Thoracic aorta (tissue), 2 donors: ENCODE measurements at regions not wholly inside any gene's neighbourhood (a gene's known extent, or its start where the extent isn't known, plus 50 kb on each side); places are given as distances from the start of the nearest gene placed in this dataset.

Experiments
- ATAC-seq: fragments of 150-250 bp; one replicate; pipeline ENCODE4 v1.8.0; 2017; ENCODE audit warnings: low read depth; ENCODE audit not compliant: insufficient number of reproducible peaks, low FRiP score
- DNase-seq: peaks from one replicate; pipeline ENCODE4 v3.0.0-alpha.2; 2020; ENCODE audit warnings: low spot score
- H3K27ac ChIP-seq, 2 donors: fragments of 200-600 bp; sonication (generic); 1 replicate in 1 of 2; 2 replicates in 1 of 2; pipeline ENCODE4 v1.5.1; 2016; ENCODE audit warnings: mild to moderate bottlenecking in 2 of 2, moderate library complexity in 2 of 2
- H3K27me3 ChIP-seq: fragments of 200-600 bp; sonication (generic); replicated peaks from 2 replicates; pipeline ENCODE4 v1.6.0; 2016; ENCODE audit warnings: mild to moderate bottlenecking; ENCODE audit not compliant: insufficient read depth
- H3K36me3 ChIP-seq: fragments of 200-600 bp; sonication (generic); one replicate; pipeline ENCODE4 v1.5.1; 2016
- H3K4me1 ChIP-seq, 2 donors: fragments of 200-600 bp; sonication (generic); 1 replicate in 1 of 2; 2 replicates in 1 of 2; pipeline versions ENCODE4 v1.5.1 to v1.6.0; 2016; ENCODE audit warnings: low read depth in 2 of 2, mild to moderate bottlenecking in 1 of 2; ENCODE audit not compliant: control insufficient read depth in 1 of 2
- H3K4me3 ChIP-seq: fragments of 200-600 bp; sonication (generic); 2 replicates; pipeline ENCODE4 v1.5.1; 2016; ENCODE audit warnings: mild to moderate bottlenecking
- H3K9me3 ChIP-seq: fragments of 200-600 bp; sonication (generic); 2 replicates; pipeline ENCODE4 v1.5.1; 2016
- CTCF ChIP-seq: fragments of 200-600 bp; sonication (generic); IDR thresholded peaks from one replicate; pipeline ENCODE4 v1.5.1; 2019; ENCODE audit warnings: antibody characterized with exemption

GRCh38 chr20:39800548-39800947 lies 838.4 kb downstream of the DHX35 start:
- TF ChIP-seq CTCF: no peak
- no peak for DNase-seq
- no peak for ATAC-seq
- H3K36me3 ChIP-seq: no peaks in the 10 kb centered on the region
- H3K4me1 ChIP-seq: peaks cover 0 to 13% of the 10 kb centered on the region in 2 donors
- H3K9me3 ChIP-seq: peaks cover 4% of the 10 kb centered on the region
- H3K27me3 ChIP-seq: no peaks in the 10 kb centered on the region
- H3K4me3 ChIP-seq: no peak overlapping the region
- peak overlapping the region; percentile 9 to 39 for H3K27ac ChIP-seq

- Histone ChIP-seq H3K36me3 (no peaks in the 10 kb centered on the region), H3K27ac (peak overlapping the region; percentile 2 to 9), H3K4me1 (peaks cover 0 to 13% of the 10 kb centered on the region in 2 donors), H3K27me3 (no peaks in the 10 kb centered on the region), H3K9me3 (peaks cover 4% of the 10 kb centered on the region), H3K4me3 (no peak overlapping the region)
- no peak for TF ChIP-seq CTCF
- no peak for DNase-seq
- ATAC-seq: no peak
These were observed 838.0 kb downstream of the DHX35 start for GRCh38 chr20:39800111-39800510.

GRCh38 chr20:39799366-39799965 lies 837.3 kb downstream of the DHX35 start:
- H3K4me3 ChIP-seq: no peak overlapping the region
- H3K27ac ChIP-seq: peak overlapping the region; percentile 2 to 9
- TF ChIP-seq CTCF: no peak
- no peaks in the 10 kb centered on the region for H3K27me3 ChIP-seq
- no peaks in the 10 kb centered on the region for H3K36me3 ChIP-seq
- H3K4me1 ChIP-seq: peaks cover 0 to 13% of the 10 kb centered on the region in 2 donors
- no peak for ATAC-seq
- DNase-seq: no peak
- peaks cover 4% of the 10 kb centered on the region for H3K9me3 ChIP-seq

GRCh38 chr20:39795401-39796272 lies 833.5 kb downstream of the DHX35 start:
- ATAC-seq: no peak

More at GRCh38 chr20:39795401-39796272, 833.5 kb downstream of the DHX35 start:
- no peak for DNase-seq
- H3K36me3 ChIP-seq: no peaks in the 10 kb centered on the region
- peaks cover 4% of the 10 kb centered on the region for H3K9me3 ChIP-seq
- H3K27me3 ChIP-seq: no peaks in the 10 kb centered on the region
- TF ChIP-seq CTCF: no peak
- no peak overlapping the region for H3K27ac ChIP-seq
- no peak overlapping the region for H3K4me3 ChIP-seq
- peaks cover 0 to 11% of the 10 kb centered on the region in 2 donors for H3K4me1 ChIP-seq
